CD14-positive monocyte (primary cell): ENCODE measurements at regions not wholly inside any gene's neighbourhood (a gene's known extent, or its start where the extent isn't known, plus 50 kb on each side); places are given as distances from the start of the nearest gene placed in this dataset.
"Not testable (repeated sequence)": the region's sequence is repeated elsewhere in the genome, so short reads cannot be mapped to it uniquely, and the experiment has no call there.

Source experiments
- DNase-seq, 3 donors: peaks; one replicate each; pipeline ENCODE4 v3.0.0-alpha.2; 2011 to 2022
- H2AFZ ChIP-seq: 2 replicates; pipeline ENCODE4 v1.6.0; 2012; ENCODE audit warnings: mild to moderate bottlenecking, low read depth, low read length, inconsistent platforms; ENCODE audit not compliant: insufficient read depth, poor library complexity, severe bottlenecking
- H3K27ac ChIP-seq, 2 donors: 1 replicate in 1 of 2; 2 replicates in 1 of 2; pipeline ENCODE4 v1.5.1; 2012 to 2013; ENCODE audit warnings: low read length in 2 of 2, control low read depth in 1 of 2, inconsistent platforms in 1 of 2, low read depth in 1 of 2, mild to moderate bottlenecking in 1 of 2
- H3K27me3 ChIP-seq, 2 donors: one replicate each; pipeline versions ENCODE4 v1.6.0 to v1.6.1; 2011 to 2013; ENCODE audit warnings: low read length in 2 of 2; ENCODE audit not compliant: control insufficient read depth in 2 of 2, insufficient read depth in 2 of 2
- H3K36me3 ChIP-seq, 2 donors: replicated peaks in 1 of 2; 1 replicate in 1 of 2; 2 replicates in 1 of 2; pipeline versions ENCODE4 v1.5.1 to v1.6.1; 2012 to 2013; ENCODE audit warnings: low read length in 2 of 2, control low read depth in 1 of 2, inconsistent platforms in 1 of 2, mild to moderate bottlenecking in 1 of 2; ENCODE audit not compliant: insufficient read depth in 2 of 2, control insufficient read depth in 1 of 2
- H3K4me1 ChIP-seq, 2 donors: 1 replicate in 1 of 2; 2 replicates in 1 of 2; pipeline versions ENCODE4 v1.5.1 to v1.6.1; 2012 to 2013; ENCODE audit warnings: low read length in 2 of 2, control low read depth in 1 of 2, inconsistent platforms in 1 of 2, mild to moderate bottlenecking in 1 of 2, moderate library complexity in 1 of 2; ENCODE audit not compliant: insufficient read depth in 2 of 2, control insufficient read depth in 1 of 2
- H3K4me2 ChIP-seq: replicated peaks from 2 replicates; pipeline ENCODE3; 2012; ENCODE audit warnings: low read length, moderate library complexity, mild to moderate bottlenecking; ENCODE audit not compliant: poor library complexity, severe bottlenecking; ENCODE audit errors: extremely low read depth
- H3K4me3 ChIP-seq, 3 experiments: fragments of 200-600 bp in 1 of 3; sonication (generic) in 1 of 3; replicated peaks in 1 of 3; 1 replicate in 2 of 3; 2 replicates in 1 of 3; pipeline ENCODE4 v1.5.1; 2011 to 2013; ENCODE audit warnings: low read length in 3 of 3, mild to moderate bottlenecking in 3 of 3, control low read depth in 2 of 3, low read depth in 2 of 3, inconsistent platforms in 1 of 3, moderate library complexity in 1 of 3
- H3K79me2 ChIP-seq: 2 replicates; pipeline ENCODE4 v1.6.0; 2012; ENCODE audit warnings: mild to moderate bottlenecking, control low read depth, inconsistent platforms, low read length, moderate library complexity; ENCODE audit not compliant: insufficient read depth
- H3K9ac ChIP-seq: 2 replicates; pipeline ENCODE4 v1.6.0; 2017; ENCODE audit warnings: low read length, mild to moderate bottlenecking; ENCODE audit not compliant: insufficient read depth, poor library complexity, severe bottlenecking
- H3K9me3 ChIP-seq, 2 donors: replicated peaks in 1 of 2; 1 replicate in 1 of 2; 2 replicates in 1 of 2; pipeline versions ENCODE4 v1.5.1 to v1.6.1; 2012 to 2013; ENCODE audit warnings: low read length in 2 of 2, control low read depth in 1 of 2; ENCODE audit not compliant: control insufficient read depth in 1 of 2, insufficient read depth in 1 of 2
- H4K20me1 ChIP-seq: 2 replicates; pipeline ENCODE4 v1.6.0; 2012; ENCODE audit warnings: mild to moderate bottlenecking, low read length, control low read depth, moderate library complexity; ENCODE audit not compliant: insufficient read depth
- H3K27ac Mint-ChIP-seq, 7 donors: one replicate each; pipeline ENCODE4 v1.8.0; 2020; ENCODE audit warnings: mild to moderate bottlenecking in 7 of 7, mixed read lengths in 7 of 7, moderate library complexity in 6 of 7, inconsistent platforms in 2 of 7
- H3K27me3 Mint-ChIP-seq, 3 donors: one replicate each; pipeline ENCODE4 v1.8.0; 2021 to 2022; ENCODE audit warnings: low read depth in 3 of 3, mild to moderate bottlenecking in 3 of 3, mixed read lengths in 3 of 3, moderate library complexity in 3 of 3, inconsistent platforms in 1 of 3
- H3K36me3 Mint-ChIP-seq, 2 donors: one replicate each; pipeline ENCODE4 v1.8.0; 2020; ENCODE audit warnings: mixed read lengths in 2 of 2, inconsistent platforms in 1 of 2, mild to moderate bottlenecking in 1 of 2
- H3K4me1 Mint-ChIP-seq: one replicate; pipeline ENCODE4 v1.8.0; 2020; ENCODE audit warnings: mild to moderate bottlenecking, mixed read lengths
- H3K4me3 Mint-ChIP-seq, 2 donors: one replicate each; pipeline ENCODE4 v1.8.0; 2020; ENCODE audit warnings: mild to moderate bottlenecking in 2 of 2, mixed read lengths in 2 of 2, moderate library complexity in 1 of 2
- H3K9me3 Mint-ChIP-seq, 7 donors: one replicate each; pipeline ENCODE4 v1.8.0; 2020 to 2022; ENCODE audit warnings: mixed read lengths in 7 of 7, mild to moderate bottlenecking in 6 of 7, moderate library complexity in 6 of 7, inconsistent platforms in 2 of 7
- CTCF ChIP-seq: fragments of 200-600 bp; IDR thresholded peaks from one replicate; pipeline ENCODE4 v1.8.0; 2022; ENCODE audit warnings: antibody characterized with exemption, mild to moderate bottlenecking
- WGBS: methylation state at CpG from one replicate; pipeline ENCODE4 v1.1.5; 2013; ENCODE audit warnings: missing lambda C conversion rate; ENCODE audit not compliant: insufficient coverage; 5-methylcytosine and 5-hydroxymethylcytosine counted together
- intact Hi-C, 2 donors: fragments of 100-400 bp; cut with micrococcal nuclease; formaldehyde crosslinking; loops; one replicate each; pipeline versions ENCODE4 v1.15.0 to v1.15.1; 2023

GRCh38 chr4:158397781-158398180, 123.9 kb upstream of the RXFP1 start:
- no peak overlapping the region for H3K27ac ChIP-seq
- H3K27me3 ChIP-seq = no peaks in the 10 kb centered on the region
- H3K4me2 ChIP-seq = no peak overlapping the region
- Mint-ChIP-seq H3K36me3 (no peaks in the 10 kb centered on the region), H3K27me3 (no peaks in the 10 kb centered on the region), H3K4me3 (no peak overlapping the region), H3K9me3 (peaks cover 0 to 3% (median 1%) of the 10 kb centered on the region in 7 donors), H3K27ac (no peak overlapping the region), H3K4me1 (no peaks in the 10 kb centered on the region)
- H4K20me1 ChIP-seq = no peaks in the 10 kb centered on the region
- H2AFZ ChIP-seq = no peak overlapping the region
- WGBS = no CpG with 5 or more reads among the region's 2 CpGs
- H3K4me3 ChIP-seq = no peak overlapping the region
- H3K4me1 ChIP-seq = no peaks in the 10 kb centered on the region
- intact Hi-C loops = no loop called here
- no peak for DNase-seq
- no peak for TF ChIP-seq CTCF
- no peaks in the 10 kb centered on the region for H3K36me3 ChIP-seq
- H3K9me3 ChIP-seq = no peaks in the 10 kb centered on the region
- no peak overlapping the region for H3K9ac ChIP-seq
- no peaks in the 10 kb centered on the region for H3K79me2 ChIP-seq

- H3K9me3 Mint-ChIP-seq, H4K20me1 ChIP-seq, H3K4me1 Mint-ChIP-seq, H3K9ac ChIP-seq, H3K4me2 ChIP-seq, H3K27ac ChIP-seq, H3K36me3 ChIP-seq, H3K27ac Mint-ChIP-seq, DNase-seq, H2AFZ ChIP-seq, H3K27me3 ChIP-seq, intact Hi-C loops, H3K27me3 Mint-ChIP-seq, H3K79me2 ChIP-seq, H3K9me3 ChIP-seq, H3K36me3 Mint-ChIP-seq, H3K4me1 ChIP-seq, H3K4me3 Mint-ChIP-seq, H3K4me3 ChIP-seq: not testable (repeated sequence)
- WGBS = 98% methylated on average over 13 of the region's 29 CpGs
Measured at GRCh38 chr4:158407961-158408360, 113.7 kb upstream of the RXFP1 start.
